Panc1 (cell line): ENCODE measurements at regions not wholly inside any gene's neighbourhood (a gene's known extent, or its start where the extent isn't known, plus 50 kb on each side); places are given as distances from the start of the nearest gene placed in this dataset.

Experiments used
- ATAC-seq: fragments of 200-7000 bp; cut with Tn5 transposase; 2 replicates; pipeline ENCODE4 v1.9.1; 2020; ENCODE audit warnings: mild to moderate bottlenecking, moderate library complexity
- BruUV-seq: library from RNA; stranded (reverse); fragments of 400-500 nt; replicated peaks from 2 replicates; lab custom pipeline; 2021; lab: Mats Ljungman, UMichigan
- CTCF ChIA-PET: fragments of 300-600 bp; sonication (Branson Sonifier 250); formaldehyde crosslinking; loops from one replicate; lab custom pipeline; 2022; ENCODE audit warnings: antibody characterized with exemption; lab: Charles Lee
- POLR2A ChIA-PET: fragments of 300-600 bp; sonication (Branson Sonifier 250); formaldehyde crosslinking; loops from one replicate; lab custom pipeline; 2022; ENCODE audit warnings: antibody characterized with exemption; lab: Charles Lee
- DNase-seq: peaks from one replicate; pipeline ENCODE4 v3.0.0-alpha.2; 2010; ENCODE audit warnings: low read depth, low spot score
- H3K27ac ChIP-seq: 2 replicates; pipeline ENCODE4 v1.5.1; 2011; ENCODE audit warnings: mild to moderate bottlenecking, low read length, inconsistent platforms
- H3K27me3 ChIP-seq: fragments of 200-500 bp; sonication (Bioruptor generic); 2 replicates; pipeline ENCODE4 v1.6.0; 2014; ENCODE audit warnings: low read length, inconsistent platforms; ENCODE audit not compliant: control insufficient read depth, insufficient read depth
- H3K36me3 ChIP-seq: fragments of 200-500 bp; sonication (Bioruptor generic); 2 replicates; pipeline ENCODE4 v1.5.1; 2014; ENCODE audit warnings: inconsistent platforms, mild to moderate bottlenecking, low read length, moderate library complexity; ENCODE audit not compliant: control insufficient read depth, insufficient read depth
- H3K4me1 ChIP-seq: 2 replicates; pipeline ENCODE4 v1.5.1; 2011; ENCODE audit warnings: inconsistent platforms, mild to moderate bottlenecking, low read length, moderate library complexity; ENCODE audit not compliant: control insufficient read depth, insufficient read depth
- H3K4me3 ChIP-seq, 2 experiments: 2 replicates each; pipeline ENCODE4 v1.5.1; 2011 to 2012; ENCODE audit warnings: low read depth in 2 of 2, low read length in 2 of 2, mild to moderate bottlenecking in 2 of 2, inconsistent platforms in 1 of 2, moderate library complexity in 1 of 2
- H3K9me3 ChIP-seq: fragments of 200-500 bp; sonication (Bioruptor generic); 2 replicates; pipeline ENCODE4 v1.5.1; 2014; ENCODE audit warnings: low read depth, mild to moderate bottlenecking, inconsistent platforms, low read length, moderate library complexity; ENCODE audit not compliant: control insufficient read depth, insufficient read depth
- SIN3A ChIP-seq: IDR thresholded peaks from 2 replicates; pipeline ENCODE4 v1.6.1; 2012; ENCODE audit warnings: low read depth, mild to moderate bottlenecking, low read length, moderate library complexity, borderline replicate concordance; ENCODE audit not compliant: insufficient read depth
- TCF7L2 ChIP-seq: IDR thresholded peaks from 2 replicates; pipeline ENCODE4 v1.6.1; 2011; ENCODE audit warnings: mild to moderate bottlenecking, low read depth, low read length, inconsistent platforms
- in situ Hi-C: cut with HindIII; loops from 2 replicates; pipeline ENCODE4 v1.10.0; 2016; ENCODE audit warnings: low sequenced_read_pairs, low pct_unique_long_range_greater_than_20kb
- intact Hi-C: fragments of 100-400 bp; cut with micrococcal nuclease; formaldehyde crosslinking; loops from one replicate; pipeline ENCODE4 v1.10.0; 2022; ENCODE audit not compliant: unreplicated experiment
- TF ChIP-seq, protein P1 (sequence below): fragments of 450-650 bp; IDR thresholded peaks from 2 replicates; pipeline ENCODE4 v1.5.1; 2017; ENCODE audit warnings: mild to moderate bottlenecking
- TF ChIP-seq, protein P2 (sequence below), 2 experiments: IDR thresholded peaks; 2 replicates each; pipeline ENCODE4 v1.6.1; 2011 to 2012; ENCODE audit warnings: low read depth in 2 of 2, control low read depth in 1 of 2, low read length in 1 of 2, mild to moderate bottlenecking in 1 of 2, moderate library complexity in 1 of 2; ENCODE audit not compliant: insufficient read depth in 1 of 2

GRCh38 chr2:236679884-236680860, 110.5 kb downstream of the ACKR3 start:
- Histone ChIP-seq H3K4me1 (no peaks in the 10 kb centered on the region), H3K36me3 (no peaks in the 10 kb centered on the region), H3K9me3 (no peaks in the 10 kb centered on the region), H3K27me3 (peaks cover 18% of the 10 kb centered on the region), H3K4me3 (no peak overlapping the region), H3K27ac (no peak overlapping the region)
- ChIA-PET CTCF (no interaction called here), POLR2A (no interaction called here)
- no TSS peak for BruUV-seq
- intact Hi-C loops (no loop called here), in situ Hi-C loops (no loop called here)
- DNase-seq, result no peak
- no peak for ATAC-seq
- TF ChIP-seq, protein P1, sequence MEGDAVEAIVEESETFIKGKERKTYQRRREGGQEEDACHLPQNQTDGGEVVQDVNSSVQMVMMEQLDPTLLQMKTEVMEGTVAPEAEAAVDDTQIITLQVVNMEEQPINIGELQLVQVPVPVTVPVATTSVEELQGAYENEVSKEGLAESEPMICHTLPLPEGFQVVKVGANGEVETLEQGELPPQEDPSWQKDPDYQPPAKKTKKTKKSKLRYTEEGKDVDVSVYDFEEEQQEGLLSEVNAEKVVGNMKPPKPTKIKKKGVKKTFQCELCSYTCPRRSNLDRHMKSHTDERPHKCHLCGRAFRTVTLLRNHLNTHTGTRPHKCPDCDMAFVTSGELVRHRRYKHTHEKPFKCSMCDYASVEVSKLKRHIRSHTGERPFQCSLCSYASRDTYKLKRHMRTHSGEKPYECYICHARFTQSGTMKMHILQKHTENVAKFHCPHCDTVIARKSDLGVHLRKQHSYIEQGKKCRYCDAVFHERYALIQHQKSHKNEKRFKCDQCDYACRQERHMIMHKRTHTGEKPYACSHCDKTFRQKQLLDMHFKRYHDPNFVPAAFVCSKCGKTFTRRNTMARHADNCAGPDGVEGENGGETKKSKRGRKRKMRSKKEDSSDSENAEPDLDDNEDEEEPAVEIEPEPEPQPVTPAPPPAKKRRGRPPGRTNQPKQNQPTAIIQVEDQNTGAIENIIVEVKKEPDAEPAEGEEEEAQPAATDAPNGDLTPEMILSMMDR, result no peak
- TF ChIP-seq, protein P2, sequence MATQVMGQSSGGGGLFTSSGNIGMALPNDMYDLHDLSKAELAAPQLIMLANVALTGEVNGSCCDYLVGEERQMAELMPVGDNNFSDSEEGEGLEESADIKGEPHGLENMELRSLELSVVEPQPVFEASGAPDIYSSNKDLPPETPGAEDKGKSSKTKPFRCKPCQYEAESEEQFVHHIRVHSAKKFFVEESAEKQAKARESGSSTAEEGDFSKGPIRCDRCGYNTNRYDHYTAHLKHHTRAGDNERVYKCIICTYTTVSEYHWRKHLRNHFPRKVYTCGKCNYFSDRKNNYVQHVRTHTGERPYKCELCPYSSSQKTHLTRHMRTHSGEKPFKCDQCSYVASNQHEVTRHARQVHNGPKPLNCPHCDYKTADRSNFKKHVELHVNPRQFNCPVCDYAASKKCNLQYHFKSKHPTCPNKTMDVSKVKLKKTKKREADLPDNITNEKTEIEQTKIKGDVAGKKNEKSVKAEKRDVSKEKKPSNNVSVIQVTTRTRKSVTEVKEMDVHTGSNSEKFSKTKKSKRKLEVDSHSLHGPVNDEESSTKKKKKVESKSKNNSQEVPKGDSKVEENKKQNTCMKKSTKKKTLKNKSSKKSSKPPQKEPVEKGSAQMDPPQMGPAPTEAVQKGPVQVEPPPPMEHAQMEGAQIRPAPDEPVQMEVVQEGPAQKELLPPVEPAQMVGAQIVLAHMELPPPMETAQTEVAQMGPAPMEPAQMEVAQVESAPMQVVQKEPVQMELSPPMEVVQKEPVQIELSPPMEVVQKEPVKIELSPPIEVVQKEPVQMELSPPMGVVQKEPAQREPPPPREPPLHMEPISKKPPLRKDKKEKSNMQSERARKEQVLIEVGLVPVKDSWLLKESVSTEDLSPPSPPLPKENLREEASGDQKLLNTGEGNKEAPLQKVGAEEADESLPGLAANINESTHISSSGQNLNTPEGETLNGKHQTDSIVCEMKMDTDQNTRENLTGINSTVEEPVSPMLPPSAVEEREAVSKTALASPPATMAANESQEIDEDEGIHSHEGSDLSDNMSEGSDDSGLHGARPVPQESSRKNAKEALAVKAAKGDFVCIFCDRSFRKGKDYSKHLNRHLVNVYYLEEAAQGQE (IDR thresholded peaks at IDR 0.05; ENCODE audit: insufficient read depth in 1 of 2, low read depth in 2 of 2, low read length in 1 of 2), result no peak
- TF ChIP-seq SIN3A, result no peak

- TF ChIP-seq TCF7L2, result no peak
- TF ChIP-seq, protein P1, result no peak
- H3K4me1 ChIP-seq, result no peaks in the 10 kb centered on the region
- no peak; the same call in 1 of the 2 replicates for ATAC-seq
- intact Hi-C loops, result no loop called here
- H3K9me3 ChIP-seq, result no peaks in the 10 kb centered on the region
- no TSS peak for BruUV-seq
- no peak overlapping the region for H3K4me3 ChIP-seq
- H3K36me3 ChIP-seq, result no peaks in the 10 kb centered on the region
- in situ Hi-C loops, result no loop called here
- peaks cover 6% of the 10 kb centered on the region for H3K27me3 ChIP-seq
- no peak overlapping the region for H3K27ac ChIP-seq
- ChIA-PET CTCF (no interaction called here), POLR2A (no interaction called here)
- DNase-seq, result no peak
Measured at GRCh38 chr2:236682651-236683422, 113.2 kb downstream of the ACKR3 start.
